Stomach (tissue), 8 donors: ENCODE measurements at regions not wholly inside any gene's neighbourhood (a gene's known extent, or its start where the extent isn't known, plus 50 kb on each side); places are given as distances from the start of the nearest gene placed in this dataset.
"Not testable (repeated sequence)": the region's sequence is repeated elsewhere in the genome, so short reads cannot be mapped to it uniquely, and the experiment has no call there.

Source experiments
- DNase-seq, 2 donors: peaks; one replicate each; pipeline versions ENCODE4 v3.0.0 to v3.0.0-alpha.2; 2013 to 2019
- H3K27ac ChIP-seq, 5 donors: fragments of 200-600 bp in 4 of 5; sonication (generic) in 4 of 5; one replicate each; pipeline ENCODE4 v1.5.1; 2013 to 2019; ENCODE audit warnings: mild to moderate bottlenecking in 1 of 5, moderate library complexity in 1 of 5
- H3K27me3 ChIP-seq, 3 donors: fragments of 200-600 bp; sonication (generic); one replicate each; pipeline ENCODE4 v1.5.1; 2017 to 2019; ENCODE audit warnings: mixed run types in 1 of 3
- H3K36me3 ChIP-seq, 4 donors: fragments of 200-600 bp; sonication (generic); 1 replicate in 3 of 4; 2 replicates in 1 of 4; pipeline ENCODE4 v1.5.1; 2016 to 2019
- H3K4me1 ChIP-seq, 4 donors: fragments of 200-600 bp; sonication (generic); one replicate each; pipeline ENCODE4 v1.5.1; 2016 to 2019
- H3K4me3 ChIP-seq, 4 donors: fragments of 200-600 bp; sonication (generic) in 3 of 4; one replicate each; pipeline ENCODE4 v1.5.1; 2016 to 2019; ENCODE audit warnings: mild to moderate bottlenecking in 1 of 4
- H3K9me3 ChIP-seq, 4 donors: fragments of 200-600 bp; sonication (generic); one replicate each; pipeline ENCODE4 v1.5.1; 2016 to 2019
- CTCF ChIP-seq, 7 experiments: fragments of 450-650 bp in 4 of 7; fragments of 200-600 bp in 3 of 7; sonication (generic) in 3 of 7; IDR thresholded peaks; one replicate each; pipeline ENCODE4 v1.5.1; 2016 to 2019; ENCODE audit warnings: antibody characterized with exemption in 7 of 7, control low read depth in 2 of 7, mild to moderate bottlenecking in 1 of 7
- EP300 ChIP-seq: sonication (generic); formaldehyde crosslinking; IDR thresholded peaks from one replicate; pipeline ENCODE4 v1.6.1; 2017; ENCODE audit warnings: antibody characterized with exemption
- POLR2A ChIP-seq, 4 donors: fragments of 450-650 bp; IDR thresholded peaks; one replicate each; pipeline ENCODE4 v1.6.1; 2016; ENCODE audit warnings: antibody characterized with exemption in 4 of 4, control low read depth in 2 of 4, mild to moderate bottlenecking in 1 of 4, moderate library complexity in 1 of 4
- POLR2AphosphoS5 ChIP-seq, 3 donors: sonication (generic); formaldehyde crosslinking; IDR thresholded peaks; one replicate each; pipeline ENCODE4 v1.6.1; 2016; ENCODE audit warnings: antibody characterized with exemption in 3 of 3
- WGBS, 5 donors: extraction: QIAGEN DNeasy Blood & Tissue Kit in 3 of 5; methylation state at CpG; one replicate each; pipeline versions ENCODE4 v1.1.5 to v1.1.7; 2013 to 2018; 5-methylcytosine and 5-hydroxymethylcytosine counted together
- intact Hi-C: fragments of 100-400 bp; cut with DNase I; formaldehyde crosslinking; loops from one replicate; pipeline ENCODE4 v1.15.1; 2023; ENCODE audit warnings: low total_unique reads
- donor health status: healthy with polysubstance abuse.
- donor health status: Bipolar disorder and iron deficiency.
- donor health status: healthy.

- Histone ChIP-seq H3K36me3 (no peaks in the 10 kb centered on the region), H3K9me3 (no peaks in the 10 kb centered on the region), H3K27me3 (no peaks in the 10 kb centered on the region), H3K4me1 (no peaks in the 10 kb centered on the region), H3K4me3 (no peak overlapping the region), H3K27ac (no peak overlapping the region)
- intact Hi-C loops: no loop called here
- TF ChIP-seq POLR2A (IDR thresholded peaks at IDR 0.05) (no peak), CTCF (IDR thresholded peaks at IDR 0.05) (no peak), POLR2AphosphoS5 (IDR thresholded peaks at IDR 0.05) (no peak), EP300 (no peak)
- DNase-seq: no peak
Observed at GRCh38 chr13:65582160-65582559, 1648.0 kb downstream of the PCDH9 start.

- DNase-seq, H3K4me1 ChIP-seq, H3K9me3 ChIP-seq, H3K27ac ChIP-seq, intact Hi-C loops, H3K27me3 ChIP-seq, H3K4me3 ChIP-seq, H3K36me3 ChIP-seq: not testable (repeated sequence)
- 75 to 86% (median 78%) methylated on average over 5 of the region's 5 CpGs for WGBS, 5 donors
Observed at GRCh38 chr13:65564561-65564960, 1665.6 kb downstream of the PCDH9 start.

GRCh38 chr13:65562305-65562704, 1667.8 kb downstream of the PCDH9 start:
- Histone ChIP-seq H3K4me3 (no peak overlapping the region), H3K36me3 (no peaks in the 10 kb centered on the region), H3K4me1 (no peaks in the 10 kb centered on the region), H3K27me3 (no peaks in the 10 kb centered on the region), H3K9me3 (no peaks in the 10 kb centered on the region), H3K27ac (no peak overlapping the region)
- TF ChIP-seq CTCF (IDR thresholded peaks at IDR 0.05): no peak
- TF ChIP-seq EP300: no peak
- TF ChIP-seq POLR2AphosphoS5 (IDR thresholded peaks at IDR 0.05): no peak
- WGBS, 5 donors: 75 to 82% (median 81%) methylated on average over 3 of the region's 3 CpGs
- DNase-seq: no peak
- intact Hi-C loops: no loop called here

- Histone ChIP-seq H3K36me3 (no peaks in the 10 kb centered on the region), H3K27ac (no peak overlapping the region), H3K4me1 (no peaks in the 10 kb centered on the region), H3K4me3 (no peak overlapping the region), H3K27me3 (no peaks in the 10 kb centered on the region), H3K9me3 (no peaks in the 10 kb centered on the region)
- intact Hi-C loops: no loop called here
- TF ChIP-seq POLR2AphosphoS5 (IDR thresholded peaks at IDR 0.05) (no peak), POLR2A (IDR thresholded peaks at IDR 0.05) (no peak)
- 82 to 97% (median 87%) methylated on average over 1 of the region's 1 CpG for WGBS, 5 donors
- DNase-seq: no peak
Observed at GRCh38 chr13:65560936-65561335, 1669.2 kb downstream of the PCDH9 start.

GRCh38 chr13:65555962-65556361, 1674.2 kb downstream of the PCDH9 start:
- H3K4me3 ChIP-seq: no peak overlapping the region
- H3K9me3 ChIP-seq: peaks cover 0 to 7% (median 3%) of the 10 kb centered on the region in 4 donors
- H3K36me3 ChIP-seq: no peaks in the 10 kb centered on the region
- H3K4me1 ChIP-seq: no peaks in the 10 kb centered on the region
- no peaks in the 10 kb centered on the region for H3K27me3 ChIP-seq
- intact Hi-C loops: no loop called here
- no peak overlapping the region for H3K27ac ChIP-seq
- no peak for TF ChIP-seq POLR2A (IDR thresholded peaks at IDR 0.05)
- TF ChIP-seq POLR2AphosphoS5 (IDR thresholded peaks at IDR 0.05): no peak
- TF ChIP-seq EP300: no peak
- TF ChIP-seq CTCF (IDR thresholded peaks at IDR 0.05): no peak
- DNase-seq: peak in 1 of 2 donors; percentile 13
- WGBS, 5 donors: 70 to 84% (median 81%) methylated on average over 2 of the region's 2 CpGs
